OCI-LY1 (cell line): ENCODE measurements at regions not wholly inside any gene's neighbourhood (a gene's known extent, or its start where the extent isn't known, plus 50 kb on each side); places are given as distances from the start of the nearest gene placed in this dataset.

Experiments used
- CTCF ChIP-seq: fragments of 200-600 bp; sonication (generic), shearing (Covaris generic); IDR thresholded peaks from 2 replicates; pipeline ENCODE4 v1.5.1; 2017; ENCODE audit warnings: mild to moderate bottlenecking, antibody characterized with exemption, low read length, moderate library complexity, mixed read lengths
- EZH2 ChIP-seq: fragments of 200-600 bp; sonication (generic), shearing (Covaris generic); IDR thresholded peaks from 2 replicates; pipeline ENCODE4 v1.8.0; 2017; ENCODE audit warnings: borderline replicate concordance, mixed run types, mild to moderate bottlenecking, antibody characterized with exemption, low read length, moderate library complexity, mixed read lengths

GRCh38 chr5:126354858-126355731 is 68.1 kb upstream of the GRAMD2B start:
- TF ChIP-seq CTCF = no peak
- no peak for TF ChIP-seq EZH2
